ENCODE measurements at regions not wholly inside any gene's neighbourhood (a gene's known extent, or its start where the extent isn't known, plus 50 kb on each side); places are given as distances from the start of the nearest gene placed in this dataset.

DNA sequence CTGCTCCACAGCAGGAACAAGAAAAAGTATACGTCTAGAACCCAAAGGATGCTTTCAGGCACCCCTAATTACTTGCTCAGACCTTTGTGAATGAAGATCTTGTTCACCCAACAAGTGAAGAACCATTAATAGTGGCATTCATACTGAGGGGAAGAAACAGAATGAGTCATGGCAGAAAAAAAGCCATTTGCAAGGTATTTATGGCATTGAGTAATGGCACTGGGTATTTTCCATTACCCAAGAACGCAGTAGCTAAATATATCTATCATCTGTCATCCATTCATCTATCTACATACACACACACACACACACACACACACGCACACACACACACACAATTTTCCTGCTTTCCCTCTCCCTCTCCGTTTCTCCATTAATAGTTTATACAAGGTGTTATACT lies 56.4 kb upstream of the XIRP2 start:
- no peak overlapping the region for H3K9ac ChIP-seq (ENCODE audit: insufficient read depth in 1 of 2, low read length in 2 of 2)
- ATAC-seq (ENCODE audit: insufficient read depth, low FRiP score) = no peak
- WGBS, 2 donors = 82 to 88% methylated on average over 4 of the region's 4 CpGs

DNA sequence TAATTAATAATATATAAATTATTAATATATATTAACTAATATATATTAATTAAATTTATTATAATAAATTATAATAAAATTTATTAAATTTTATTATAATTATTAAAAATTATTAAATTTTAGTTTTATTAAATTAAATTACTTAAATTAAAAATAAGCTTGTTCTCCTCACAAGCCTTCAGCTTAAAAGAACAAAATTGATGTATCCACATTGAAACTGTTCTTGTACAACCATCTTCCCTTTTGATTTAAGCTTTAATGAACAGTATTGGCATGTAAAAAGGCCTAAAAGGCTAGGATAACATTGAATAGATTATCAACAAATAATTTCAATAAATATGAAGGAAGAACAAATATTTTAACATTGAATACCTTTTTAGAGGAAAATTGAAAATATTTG lies 62.4 kb upstream of the XIRP2 start:
- H3K36me3 ChIP-seq (ENCODE audit: control insufficient read depth in 4 of 4, insufficient read depth in 4 of 4, low read length in 4 of 4) = no peaks in the 10 kb centered on the region
- DNase-seq = no peak
- no peaks in the 10 kb centered on the region for H3K4me1 ChIP-seq (ENCODE audit: control insufficient read depth in 5 of 5, insufficient read depth in 5 of 5, low read length in 5 of 5)
- no peak overlapping the region for H3K4me3 ChIP-seq
- no peak for ATAC-seq (ENCODE audit: insufficient read depth, low FRiP score)
- H3K27ac ChIP-seq (ENCODE audit: low read depth in 1 of 2, low read length in 1 of 2) = no peak overlapping the region
- TF ChIP-seq, protein P1, sequence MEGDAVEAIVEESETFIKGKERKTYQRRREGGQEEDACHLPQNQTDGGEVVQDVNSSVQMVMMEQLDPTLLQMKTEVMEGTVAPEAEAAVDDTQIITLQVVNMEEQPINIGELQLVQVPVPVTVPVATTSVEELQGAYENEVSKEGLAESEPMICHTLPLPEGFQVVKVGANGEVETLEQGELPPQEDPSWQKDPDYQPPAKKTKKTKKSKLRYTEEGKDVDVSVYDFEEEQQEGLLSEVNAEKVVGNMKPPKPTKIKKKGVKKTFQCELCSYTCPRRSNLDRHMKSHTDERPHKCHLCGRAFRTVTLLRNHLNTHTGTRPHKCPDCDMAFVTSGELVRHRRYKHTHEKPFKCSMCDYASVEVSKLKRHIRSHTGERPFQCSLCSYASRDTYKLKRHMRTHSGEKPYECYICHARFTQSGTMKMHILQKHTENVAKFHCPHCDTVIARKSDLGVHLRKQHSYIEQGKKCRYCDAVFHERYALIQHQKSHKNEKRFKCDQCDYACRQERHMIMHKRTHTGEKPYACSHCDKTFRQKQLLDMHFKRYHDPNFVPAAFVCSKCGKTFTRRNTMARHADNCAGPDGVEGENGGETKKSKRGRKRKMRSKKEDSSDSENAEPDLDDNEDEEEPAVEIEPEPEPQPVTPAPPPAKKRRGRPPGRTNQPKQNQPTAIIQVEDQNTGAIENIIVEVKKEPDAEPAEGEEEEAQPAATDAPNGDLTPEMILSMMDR (IDR thresholded peaks at IDR 0.05; ENCODE audit: control extremely low read depth, extremely low read depth) = no peak
- H3K27me3 ChIP-seq (ENCODE audit: control insufficient read depth in 3 of 3, insufficient read depth in 3 of 3, low read length in 2 of 3) = no peaks in the 10 kb centered on the region
- H3K9ac ChIP-seq (ENCODE audit: insufficient read depth in 1 of 2, low read length in 2 of 2) = no peak overlapping the region
- no peaks in the 10 kb centered on the region for H3K9me3 ChIP-seq (ENCODE audit: control insufficient read depth in 4 of 4, insufficient read depth in 3 of 4, low read length in 3 of 4)

More for the DNA sequence above, 56.4 kb upstream of the XIRP2 start:
- no peaks in the 10 kb centered on the region for H3K9me3 ChIP-seq (ENCODE audit: control insufficient read depth in 4 of 4, insufficient read depth in 3 of 4, low read length in 3 of 4)
- H3K27me3 ChIP-seq (ENCODE audit: control insufficient read depth in 3 of 3, insufficient read depth in 3 of 3, low read length in 2 of 3) = no peaks in the 10 kb centered on the region
- no peak overlapping the region for H3K4me3 ChIP-seq
- DNase-seq = no peak
- no peak overlapping the region for H3K27ac ChIP-seq (ENCODE audit: low read depth in 1 of 2, low read length in 1 of 2)
- TF ChIP-seq, protein P1 (IDR thresholded peaks at IDR 0.05; ENCODE audit: control extremely low read depth, extremely low read depth) = no peak
- H3K36me3 ChIP-seq (ENCODE audit: control insufficient read depth in 4 of 4, insufficient read depth in 4 of 4, low read length in 4 of 4) = no peaks in the 10 kb centered on the region
- no peaks in the 10 kb centered on the region for H3K4me1 ChIP-seq (ENCODE audit: control insufficient read depth in 5 of 5, insufficient read depth in 5 of 5, low read length in 5 of 5)

DNA sequence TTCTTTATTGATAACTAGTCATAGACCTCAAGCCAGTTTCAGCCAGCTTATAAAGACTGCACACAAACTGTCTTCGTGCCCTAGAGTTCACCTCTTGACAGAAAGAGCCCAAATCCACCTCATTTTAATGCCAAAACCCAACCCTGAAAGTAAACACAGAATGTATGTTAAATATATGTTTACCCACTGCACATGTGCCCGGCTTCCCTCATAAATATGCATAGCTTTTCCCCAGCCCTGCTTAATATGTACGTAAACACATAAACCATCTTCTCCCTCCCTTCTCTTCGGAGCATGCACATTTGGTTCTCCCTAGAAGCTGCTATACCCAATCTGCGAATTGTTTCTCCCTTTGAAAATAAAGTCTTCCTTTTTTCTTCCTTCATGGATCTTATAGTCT lies 73.9 kb upstream of the XIRP2 start:
- TF ChIP-seq, protein P1 (IDR thresholded peaks at IDR 0.05; ENCODE audit: control extremely low read depth, extremely low read depth) = no peak
- H3K9ac ChIP-seq (ENCODE audit: insufficient read depth in 1 of 2, low read length in 2 of 2) = no peak overlapping the region
- ATAC-seq (ENCODE audit: insufficient read depth, low FRiP score) = no peak

DNA sequence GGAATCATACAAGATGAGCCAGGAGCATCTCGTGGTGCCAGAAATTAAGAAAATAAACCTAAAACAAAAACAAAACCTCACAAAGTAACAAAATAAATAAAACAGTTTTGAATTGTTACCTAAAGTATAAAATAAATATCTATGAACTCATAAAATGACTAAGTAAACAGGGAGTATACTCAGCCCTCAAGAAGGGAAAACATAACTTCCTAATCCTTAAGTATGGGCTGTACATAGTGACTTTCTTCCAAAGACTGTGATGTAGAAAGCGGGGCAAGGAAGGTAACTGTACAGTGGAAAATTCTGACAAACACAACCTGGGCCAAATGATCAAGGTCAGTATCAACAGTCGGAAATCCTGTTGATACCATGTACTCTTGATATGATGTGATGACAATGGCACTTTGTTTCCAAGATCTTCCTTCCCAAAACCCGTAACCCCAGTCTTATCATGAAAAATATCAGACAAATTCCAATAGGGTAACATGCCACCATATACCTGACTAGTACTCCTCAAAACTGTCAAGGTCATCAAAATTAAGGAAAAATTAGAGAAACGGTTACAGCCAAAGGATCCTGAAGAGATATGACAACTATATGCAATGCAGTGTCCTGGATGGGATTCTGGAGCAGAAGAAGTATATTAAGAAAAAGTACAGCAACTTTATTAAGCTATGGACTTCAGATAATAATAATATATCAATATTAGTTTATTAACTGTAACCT lies 76.0 kb upstream of the XIRP2 start:
- Histone ChIP-seq H3K27me3 (ENCODE audit: control insufficient read depth in 3 of 3, insufficient read depth in 3 of 3, low read length in 2 of 3) (no peaks in the 10 kb centered on the region), H3K9me3 (ENCODE audit: control insufficient read depth in 4 of 4, insufficient read depth in 3 of 4, low read length in 3 of 4) (peaks cover 0 to 5% (median 0%) of the 10 kb centered on the region in 4 donors), H3K4me3 (no peak overlapping the region), H3K27ac (ENCODE audit: low read depth in 1 of 2, low read length in 1 of 2) (no peak overlapping the region), H3K4me1 (ENCODE audit: control insufficient read depth in 5 of 5, insufficient read depth in 5 of 5, low read length in 5 of 5) (no peaks in the 10 kb centered on the region), H3K36me3 (ENCODE audit: control insufficient read depth in 4 of 4, insufficient read depth in 4 of 4, low read length in 4 of 4) (no peaks in the 10 kb centered on the region), H3K9ac (ENCODE audit: insufficient read depth in 1 of 2, low read length in 2 of 2) (no peak overlapping the region)
- DNase-seq = no peak
- WGBS, 2 donors = 70 to 78% methylated on average over 5 of the region's 5 CpGs
- no peak for ATAC-seq (ENCODE audit: insufficient read depth, low FRiP score)
- TF ChIP-seq, protein P1 (IDR thresholded peaks at IDR 0.05; ENCODE audit: control extremely low read depth, extremely low read depth) = no peak

More for the DNA sequence above, 73.9 kb upstream of the XIRP2 start:
- DNase-seq = no peak
- peaks cover 0 to 5% (median 0%) of the 10 kb centered on the region in 4 donors for H3K9me3 ChIP-seq (ENCODE audit: control insufficient read depth in 4 of 4, insufficient read depth in 3 of 4, low read length in 3 of 4)
- H3K4me1 ChIP-seq (ENCODE audit: control insufficient read depth in 5 of 5, insufficient read depth in 5 of 5, low read length in 5 of 5) = no peaks in the 10 kb centered on the region
- H3K27me3 ChIP-seq (ENCODE audit: control insufficient read depth in 3 of 3, insufficient read depth in 3 of 3, low read length in 2 of 3) = no peaks in the 10 kb centered on the region
- H3K4me3 ChIP-seq = no peak overlapping the region
- 83 to 91% methylated on average over 5 of the region's 5 CpGs for WGBS, 2 donors
- no peaks in the 10 kb centered on the region for H3K36me3 ChIP-seq (ENCODE audit: control insufficient read depth in 4 of 4, insufficient read depth in 4 of 4, low read length in 4 of 4)
- no peak overlapping the region for H3K27ac ChIP-seq (ENCODE audit: low read depth in 1 of 2, low read length in 1 of 2)

Data from lung (tissue), 11 donors.